ENCODE measurements at regions not wholly inside any gene's neighbourhood (a gene's known extent, or its start where the extent isn't known, plus 50 kb on each side); places are given as distances from the start of the nearest gene placed in this dataset.

- in situ Hi-C loops (cut with HindIII; ENCODE audit: low sequenced_read_pairs): no loop called here
Measured at GRCh38 chr16:79543219-79543618, 57.3 kb downstream of the MAF start.

DNA sequence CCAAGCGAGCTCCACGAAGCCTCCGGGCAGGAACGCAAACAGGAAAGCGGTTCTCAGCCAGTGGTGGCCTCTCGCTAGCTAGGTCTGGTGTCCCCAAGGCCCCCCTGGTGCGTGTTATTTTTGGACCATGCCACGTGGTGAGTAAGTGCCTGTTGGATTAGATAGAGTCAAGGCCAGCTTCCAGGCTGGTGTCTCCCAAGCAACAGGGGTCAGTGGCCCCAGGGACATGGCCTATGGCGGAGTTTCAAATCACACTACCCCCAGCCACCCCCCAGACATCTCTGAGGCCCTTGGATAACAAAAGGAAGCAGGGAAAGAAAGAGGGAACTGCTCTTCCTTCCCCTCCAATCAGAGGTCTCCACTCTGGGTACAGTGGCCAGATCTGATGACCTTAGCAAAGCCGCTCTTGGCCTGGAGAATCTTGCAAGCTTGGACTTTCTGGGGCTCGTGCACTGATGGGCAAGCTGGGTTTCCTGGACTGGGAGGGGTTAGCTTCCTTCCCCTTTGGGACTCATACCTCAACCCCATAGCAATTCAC, 58.2 kb downstream of the MAF start:
- in situ Hi-C loops (cut with HindIII; ENCODE audit: low sequenced_read_pairs): no loop called here

DNA sequence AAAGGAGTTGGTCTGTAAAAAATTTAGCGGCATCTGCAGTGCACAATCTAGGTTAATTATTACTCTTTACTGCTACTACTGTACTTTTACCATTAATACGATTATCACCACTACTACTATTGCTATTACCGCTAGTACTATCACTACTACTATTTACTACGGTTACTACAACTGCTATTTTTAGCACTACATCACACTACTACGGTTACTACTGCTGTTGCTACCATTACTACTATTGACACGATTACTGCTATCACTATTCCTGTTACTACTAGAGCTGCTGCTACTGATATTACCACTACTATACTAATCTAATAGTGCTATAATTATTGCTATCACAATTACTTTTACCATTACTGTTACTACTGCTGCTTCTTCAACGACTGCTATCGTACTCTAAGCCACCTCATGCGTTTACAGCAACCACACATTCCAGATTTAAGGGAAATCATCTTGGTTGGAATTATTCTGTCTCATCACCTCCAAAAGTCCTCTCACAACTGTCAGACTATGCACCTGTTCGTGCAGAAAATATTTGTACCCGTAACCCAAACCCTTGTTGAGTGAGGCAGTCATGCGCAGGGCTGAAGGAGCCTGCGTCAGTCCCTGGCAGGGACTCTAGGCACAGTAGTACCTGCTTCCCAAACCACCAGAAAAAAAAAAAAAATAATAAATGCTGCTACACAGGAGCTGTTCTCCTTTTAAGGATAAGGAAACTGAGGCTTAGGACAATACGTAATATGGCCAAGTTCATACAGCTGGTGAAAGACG, 59.5 kb downstream of the MAF start:
- in situ Hi-C loops (cut with HindIII; ENCODE audit: low sequenced_read_pairs): no loop called here

- in situ Hi-C loops (cut with HindIII; ENCODE audit: low sequenced_read_pairs): no loop called here
Measured at GRCh38 chr16:79537584-79537983, 63.0 kb downstream of the MAF start.

- in situ Hi-C loops (cut with HindIII; ENCODE audit: low sequenced_read_pairs): no loop called here
Measured at GRCh38 chr16:79536958-79537357, 63.6 kb downstream of the MAF start.

DNA sequence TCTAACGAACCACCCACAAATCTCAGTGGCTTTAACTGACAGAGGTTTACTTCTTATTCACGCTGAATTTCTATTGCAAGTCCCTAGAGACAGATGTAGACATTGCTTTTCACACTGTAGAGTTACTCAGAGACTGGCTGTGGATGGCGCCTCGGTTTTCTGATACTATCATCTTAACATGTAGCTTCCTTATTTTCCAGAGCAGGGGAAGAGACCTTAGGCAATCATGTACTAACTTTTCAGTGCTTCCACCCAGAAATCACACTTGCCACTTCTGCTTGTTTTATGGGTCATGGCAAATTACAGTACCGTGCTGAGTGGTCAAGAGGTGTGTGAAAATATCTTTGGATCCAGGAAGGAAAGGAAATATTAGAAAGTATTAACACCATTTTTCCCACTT, 65.4 kb downstream of the MAF start:
- in situ Hi-C loops (cut with HindIII; ENCODE audit: low sequenced_read_pairs): no loop called here

- in situ Hi-C loops (cut with HindIII; ENCODE audit: low sequenced_read_pairs): no loop called here
Measured at GRCh38 chr16:79534143-79534542, 66.4 kb downstream of the MAF start.

DNA sequence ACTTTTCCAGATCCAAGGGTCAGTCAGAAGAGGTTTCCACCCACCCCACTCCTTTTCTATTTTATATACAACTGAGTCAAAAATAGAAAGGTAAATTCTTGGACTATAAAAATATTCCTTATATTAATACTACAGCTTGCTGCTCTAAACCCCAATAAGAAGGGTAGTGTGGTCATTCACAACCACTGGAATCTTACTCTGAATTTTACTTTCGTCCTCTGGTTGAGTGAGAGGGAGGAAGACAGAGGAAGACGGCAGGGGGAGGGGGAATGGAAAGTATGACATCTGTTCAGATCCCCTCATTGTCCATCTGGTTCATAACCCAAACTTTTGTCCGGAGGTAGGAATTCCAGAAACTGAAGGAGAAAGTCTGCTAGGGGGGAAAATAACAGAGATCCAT, 67.2 kb downstream of the MAF start:
- in situ Hi-C loops (cut with HindIII; ENCODE audit: low sequenced_read_pairs): no loop called here

DNA sequence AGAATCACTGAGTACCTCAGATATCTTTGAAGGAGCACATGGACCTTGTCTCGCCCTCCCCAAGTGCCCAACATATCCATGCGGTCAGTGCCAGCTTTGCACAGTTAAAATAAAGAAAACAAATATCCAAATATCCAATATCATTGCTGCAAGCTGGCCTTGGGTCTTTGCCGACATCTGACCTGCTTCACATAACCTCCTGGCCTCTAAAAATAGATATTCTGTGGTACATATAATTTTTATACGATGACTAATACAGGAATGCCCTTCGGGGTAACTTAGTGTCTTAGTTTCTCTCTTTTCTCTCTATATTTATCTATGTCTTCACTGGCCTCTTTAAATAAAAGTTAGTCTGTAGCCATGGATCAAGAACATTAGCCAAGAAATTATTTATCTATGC, 67.8 kb downstream of the MAF start:
- in situ Hi-C loops (cut with HindIII; ENCODE audit: low sequenced_read_pairs): no loop called here

DNA sequence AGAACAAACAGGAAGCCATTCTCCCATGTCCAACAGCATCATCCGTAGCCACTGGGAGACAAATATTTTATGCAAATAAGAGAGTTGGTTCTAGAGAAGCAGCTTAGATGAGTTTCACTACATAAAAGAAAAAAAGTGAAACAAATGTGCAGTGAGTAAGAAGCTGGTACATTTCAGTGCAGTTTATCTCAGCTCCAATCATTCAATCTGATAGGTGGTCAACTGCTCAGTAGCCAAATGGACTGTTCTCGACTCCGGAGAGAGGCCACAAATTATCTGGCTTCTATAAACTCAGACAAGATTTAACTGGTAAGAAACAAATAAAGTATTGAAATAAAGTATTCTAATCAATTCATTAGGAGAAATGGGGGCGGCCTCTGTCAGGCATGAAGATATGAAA, 68.3 kb downstream of the MAF start:
- in situ Hi-C loops (cut with HindIII; ENCODE audit: low sequenced_read_pairs): no loop called here

GRCh38 chr16:79528338-79528737, 72.2 kb downstream of the MAF start:
- in situ Hi-C loops (cut with HindIII; ENCODE audit: low sequenced_read_pairs): no loop called here

DNA sequence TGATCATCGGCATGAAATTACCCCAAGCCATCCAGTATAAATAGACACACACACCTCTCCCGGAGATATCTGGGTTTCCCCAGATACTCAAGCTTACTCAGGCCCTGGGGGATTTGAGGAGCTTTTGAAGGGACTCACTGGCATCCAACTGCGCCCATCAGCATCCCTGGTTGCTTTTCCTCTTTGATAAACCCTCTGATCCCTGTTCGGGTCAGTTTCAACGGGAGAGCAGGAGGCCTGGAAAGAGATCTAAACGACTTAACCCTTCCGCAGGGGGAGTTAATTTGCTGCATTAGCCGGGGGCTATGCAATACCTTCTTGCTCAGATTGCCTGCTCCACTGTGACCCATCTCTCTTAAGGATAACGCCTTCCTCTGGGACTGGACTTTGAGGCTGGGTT, 76.6 kb downstream of the MAF start:
- in situ Hi-C loops (cut with HindIII; ENCODE audit: low sequenced_read_pairs): no loop called here

GRCh38 chr16:79519448-79519847, 81.1 kb downstream of the MAF start:
- in situ Hi-C loops (cut with HindIII; ENCODE audit: low sequenced_read_pairs): no loop called here

DNA sequence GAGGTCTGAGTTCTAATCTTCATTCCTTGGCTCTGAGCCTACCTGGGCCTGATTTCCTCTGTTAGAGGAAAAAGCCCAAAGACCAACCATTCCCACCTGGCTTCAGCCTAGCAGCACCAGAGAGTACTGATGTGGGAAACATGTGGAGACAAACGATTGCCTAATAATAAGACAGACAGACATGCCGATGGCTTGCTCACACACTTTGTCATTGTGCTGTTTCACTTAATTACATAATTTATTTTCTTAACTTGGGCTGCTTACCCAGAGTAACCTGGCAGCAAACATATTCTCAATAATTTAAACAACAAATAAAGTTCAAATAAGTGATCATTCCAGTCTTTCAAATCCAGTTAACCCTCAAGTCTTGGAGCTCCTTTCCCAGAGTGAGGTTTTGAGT, 83.4 kb downstream of the MAF start:
- in situ Hi-C loops (cut with HindIII; ENCODE audit: low sequenced_read_pairs): no loop called here

DNA sequence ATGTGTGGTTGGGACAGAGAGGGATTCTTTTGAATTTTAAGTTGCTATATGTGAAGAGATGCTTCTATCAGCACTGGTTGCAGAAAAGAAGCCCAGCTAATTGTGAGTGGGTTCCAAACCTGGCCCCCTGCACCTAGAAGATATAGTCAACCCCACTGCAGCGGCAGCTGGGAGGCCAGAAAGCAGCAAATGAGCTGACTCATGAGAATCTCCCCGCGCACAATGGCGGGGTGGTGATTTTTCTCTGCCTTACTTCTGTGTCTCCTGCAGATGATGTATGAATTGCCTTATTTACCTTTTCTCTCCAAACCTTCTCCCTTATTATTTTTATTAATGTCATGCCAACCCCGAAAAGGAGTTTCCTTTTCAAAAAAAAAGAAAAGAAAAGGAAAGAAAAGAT, 89.7 kb downstream of the MAF start:
- in situ Hi-C loops (cut with HindIII; ENCODE audit: low sequenced_read_pairs): no loop called here

- in situ Hi-C loops (cut with HindIII; ENCODE audit: low sequenced_read_pairs): no loop called here
Measured at GRCh38 chr16:79509906-79510305, 90.6 kb downstream of the MAF start.

DNA sequence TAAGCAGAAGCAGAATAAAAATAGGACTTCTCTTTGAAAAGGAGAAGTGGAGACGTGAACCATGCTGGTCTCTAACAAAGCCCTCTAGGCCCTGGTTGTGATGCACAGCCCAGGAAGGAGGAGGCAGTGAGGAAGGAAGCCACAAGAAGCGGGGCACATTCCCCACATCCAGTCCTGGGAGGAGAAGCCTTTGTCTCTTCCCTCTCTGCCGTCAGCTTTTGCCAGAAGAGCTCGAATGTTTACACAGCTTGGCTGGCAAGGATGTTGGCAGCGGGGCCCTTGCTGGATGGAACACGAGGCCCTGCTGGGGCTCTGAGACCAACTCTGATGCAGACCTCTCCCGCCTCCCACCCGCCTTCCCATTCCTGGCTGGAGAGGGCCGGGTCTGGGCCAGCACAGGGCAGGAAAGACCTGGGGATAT, 91.3 kb downstream of the MAF start:
- in situ Hi-C loops (cut with HindIII; ENCODE audit: low sequenced_read_pairs): no loop called here

- in situ Hi-C loops (cut with HindIII; ENCODE audit: low sequenced_read_pairs): no loop called here
Measured at GRCh38 chr16:79508294-79508693, 92.2 kb downstream of the MAF start.

- in situ Hi-C loops (cut with HindIII; ENCODE audit: low sequenced_read_pairs): no loop called here
Measured at GRCh38 chr16:79505344-79505743, 95.2 kb downstream of the MAF start.

DNA sequence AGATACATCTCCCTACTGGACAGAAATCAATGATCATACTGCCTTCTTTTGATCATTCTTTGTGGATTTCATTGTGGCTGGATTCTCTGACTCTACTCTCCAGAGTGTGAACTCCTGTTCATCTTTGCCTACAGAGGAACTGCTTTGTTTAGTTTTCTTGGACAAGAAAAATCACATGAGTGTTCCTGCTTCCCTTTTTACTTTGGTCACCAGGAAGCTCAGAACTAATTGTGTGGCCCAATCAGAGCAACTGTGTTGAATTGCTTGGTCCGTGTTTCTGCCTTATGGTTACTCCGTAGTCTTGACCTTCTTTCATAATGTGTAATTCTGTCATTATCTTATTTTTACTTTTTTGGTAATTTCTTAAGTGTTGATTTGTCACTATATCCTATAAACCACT, 97.0 kb downstream of the MAF start:
- in situ Hi-C loops (cut with HindIII; ENCODE audit: low sequenced_read_pairs): no loop called here

GRCh38 chr16:79501446-79501845, 99.1 kb downstream of the MAF start:
- in situ Hi-C loops (cut with HindIII; ENCODE audit: low sequenced_read_pairs): no loop called here

- in situ Hi-C loops (cut with HindIII; ENCODE audit: low sequenced_read_pairs): no loop called here
Measured at GRCh38 chr16:79500866-79501265, 99.7 kb downstream of the MAF start.

DNA sequence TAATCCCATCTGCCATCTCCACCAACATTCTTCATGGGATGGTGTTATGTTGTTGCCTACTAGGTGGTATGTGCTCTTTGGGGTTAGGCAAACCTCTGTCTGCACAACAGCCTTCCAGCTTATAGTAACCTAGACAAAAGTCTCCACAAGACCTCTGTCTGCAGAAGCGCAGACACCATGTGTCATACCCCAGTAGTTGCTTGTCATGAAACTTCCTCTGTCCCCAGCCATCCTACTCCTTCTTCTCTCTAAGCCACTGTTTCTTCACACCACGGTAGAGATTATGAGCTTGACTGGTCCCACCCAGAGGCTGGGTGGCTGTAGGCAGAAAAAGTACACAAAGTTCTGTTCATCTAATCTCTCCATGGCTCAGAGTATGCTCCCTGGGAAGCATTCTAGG, 100.3 kb downstream of the MAF start:
- in situ Hi-C loops (cut with HindIII; ENCODE audit: low sequenced_read_pairs): no loop called here
